Motor neuron (in vitro differentiated cells): ENCODE measurements at regions not wholly inside any gene's neighbourhood (a gene's known extent, or its start where the extent isn't known, plus 50 kb on each side); places are given as distances from the start of the nearest gene placed in this dataset.

Experiments used
- ATAC-seq, 8 experiments: fragments of 200-7000 bp; cut with Tn5 transposase; replicated peaks in 6 of 8; 2 replicates each; pipeline ENCODE4 v1.8.0; 2021; ENCODE audit warnings: mild to moderate bottlenecking in 8 of 8, moderate library complexity in 8 of 8
- H3K27ac ChIP-seq, 2 donors: fragments of 250-450 bp; sonication (Bioruptor Pico); 2 replicates each; pipeline ENCODE4 v1.9.0; 2021; ENCODE audit warnings: antibody characterized with exemption in 2 of 2, mild to moderate bottlenecking in 2 of 2, moderate library complexity in 1 of 2
- H3K4me1 ChIP-seq, 2 donors: fragments of 250-450 bp; sonication (Bioruptor Pico); replicated peaks in 1 of 2; 2 replicates each; pipeline ENCODE4 v1.6.1; 2021; ENCODE audit warnings: antibody characterized with exemption in 2 of 2, mild to moderate bottlenecking in 2 of 2, moderate library complexity in 1 of 2
- H3K4me3 ChIP-seq, 5 donors: fragments of 250-450 bp; sonication (Bioruptor Pico); 2 replicates each; pipeline ENCODE4 v1.9.0; 2021; ENCODE audit warnings: antibody characterized with exemption in 5 of 5, mild to moderate bottlenecking in 5 of 5, moderate library complexity in 4 of 5
- WGBS, 10 experiments: fragments of 450-650 bp; shearing (Covaris generic); methylation state at CpG; one replicate each; pipeline ENCODE4 v1.0.0; 2022; 5-methylcytosine and 5-hydroxymethylcytosine counted together
- in situ Hi-C, 9 experiments: fragments of 400-800 bp; cut with MboI; loops; one replicate each; pipeline ENCODE4 v1.15.0; 2021; ENCODE audit warnings: low sequenced_read_pairs in 9 of 9, low pct_unique_long_range_greater_than_20kb in 2 of 9; ENCODE audit not compliant: unreplicated experiment in 9 of 9

- Histone ChIP-seq H3K27ac (no peak overlapping the region), H3K4me3 (no peak overlapping the region), H3K4me1 (no peaks in the 10 kb centered on the region)
- 0 to 83% (median 52%) methylated on average over 1 to 2 of the region's 4 CpGs; no CpG with 5 or more reads in 3 of the 10 experiments for WGBS, 10 experiments
- peak in 3 of 8 experiments; percentile 18 to 99 (median 95) for ATAC-seq
- in situ Hi-C loops, result no loop called here
These were observed 50.3 kb upstream of the HLA-G start for GRCh38 chr6:29777310-29777709.
